GM23248 (cell line): ENCODE measurements at regions not wholly inside any gene's neighbourhood (a gene's known extent, or its start where the extent isn't known, plus 50 kb on each side); places are given as distances from the start of the nearest gene placed in this dataset.

ENCODE experiments used
- EZH2 ChIP-seq: fragments of 200-600 bp; sonication (generic); IDR thresholded peaks from 2 replicates; pipeline ENCODE4 v1.6.1; 2018; ENCODE audit warnings: antibody characterized with exemption, mild to moderate bottlenecking; ENCODE audit not compliant: insufficient read depth, poor library complexity, severe bottlenecking
- EZH2phosphoT487 ChIP-seq: fragments of 200-600 bp; sonication (generic); IDR thresholded peaks from 2 replicates; pipeline ENCODE4 v1.6.1; 2018; ENCODE audit warnings: antibody characterized with exemption, moderate library complexity, mild to moderate bottlenecking, low read depth; ENCODE audit not compliant: insufficient read depth

- TF ChIP-seq EZH2phosphoT487: no peak
- TF ChIP-seq EZH2: no peak
Measured at GRCh38 chr10:78357141-78358063, 323.7 kb downstream of the RPS24 start.
